Pancreas (tissue), 10 donors: ENCODE measurements at regions not wholly inside any gene's neighbourhood (a gene's known extent, or its start where the extent isn't known, plus 50 kb on each side); places are given as distances from the start of the nearest gene placed in this dataset.
"Not testable (repeated sequence)": the region's sequence is repeated elsewhere in the genome, so short reads cannot be mapped to it uniquely, and the experiment has no call there.

Experiments
- ATAC-seq, 4 donors: fragments of 200-7000 bp; cut with Tn5 transposase; one replicate each; pipeline versions ENCODE4 v1.8.0 to v1.9.1; 2020; ENCODE audit warnings: mild to moderate bottlenecking in 4 of 4, moderate library complexity in 4 of 4
- DNase-seq, 6 donors: peaks; one replicate each; pipeline ENCODE4 v3.0.0-alpha.2; 2020
- FAIRE-seq: peaks from 2 replicates; lab custom pipeline; 2012; peaks lifted over from hg19 to GRCh38; lab: Jason Lieb, UNC
- H3K27ac ChIP-seq, 4 donors: fragments of 200-600 bp; sonication (generic); 1 replicate in 3 of 4; 2 replicates in 1 of 4; pipeline versions ENCODE4 v1.5.0 to v1.8.0; 2020
- H3K27me3 ChIP-seq, 4 donors: fragments of 200-600 bp; one replicate each; pipeline ENCODE4 v1.8.0; 2021
- H3K36me3 ChIP-seq, 3 donors: fragments of 200-600 bp; sonication (generic) in 1 of 3; one replicate each; pipeline versions ENCODE4 v1.5.0 to v1.8.0; 2020 to 2021
- H3K4me1 ChIP-seq, 3 donors: fragments of 200-600 bp; one replicate each; pipeline ENCODE4 v1.8.0; 2021
- H3K4me3 ChIP-seq, 4 donors: fragments of 200-600 bp; sonication (generic) in 2 of 4; one replicate each; pipeline versions ENCODE4 v1.5.0 to v1.8.0; 2020 to 2021
- H3K9me3 ChIP-seq, 4 donors: fragments of 200-600 bp; one replicate each; pipeline ENCODE4 v1.8.0; 2021
- WGBS, 2 donors: extraction: QIAGEN DNeasy Blood & Tissue Kit; methylation state at CpG; one replicate each; pipeline ENCODE4 v1.1.7; 2013; 5-methylcytosine and 5-hydroxymethylcytosine counted together
- intact Hi-C, 3 donors: fragments of 100-400 bp; cut with DNase I; formaldehyde crosslinking; loops; one replicate each; pipeline versions ENCODE4 v1.11.1 to v1.14.2; 2022
- TF ChIP-seq, protein P1 (sequence below), 4 donors: fragments of 200-600 bp; sonication (generic) in 3 of 4; IDR thresholded peaks; one replicate each; pipeline versions ENCODE4 v1.5.0 to v1.8.0; 2021; ENCODE audit warnings: antibody characterized with exemption in 4 of 4
- donor health status: healthy with polysubstance abuse.
- donor health status: DM: no; HTN: no; CAD: no; lungs with moderate emphysema.
- donor health status: DM: no; HTN: no; CAD: no.
- donor health status: control.
- donor health status: control.
- donor health status: Bipolar disorder and iron deficiency.
- donor health status: DM: yes; HTN: yes; CAD: no.
- donor health status: DM: no; HTN: no; CAD: no.
- donor health status: DM: no; HTN: no; CAD: no.
- donor health status: DM: yes; HTN: yes; CAD: no.

DNA sequence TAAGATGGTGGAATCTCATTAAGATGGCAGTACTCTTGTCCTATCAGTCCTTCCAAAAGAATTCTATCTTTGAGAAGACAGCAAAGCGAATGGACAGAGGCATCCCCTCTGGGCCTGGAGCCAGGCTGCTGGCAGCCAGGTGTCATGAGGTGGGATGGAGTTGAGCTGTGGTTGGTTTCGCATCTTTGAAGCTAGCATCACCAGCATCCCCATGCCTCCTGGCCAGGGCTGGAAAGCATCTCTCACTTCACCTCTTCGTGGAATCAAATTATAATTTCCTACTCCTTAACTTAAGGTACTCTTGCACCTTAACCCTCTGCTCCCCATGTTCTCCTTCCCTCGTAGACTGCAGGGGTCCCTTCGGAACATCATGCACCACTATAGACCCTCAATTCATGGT, 248.3 kb downstream of the GADD45G start:
- no peak for DNase-seq
- H3K4me3 ChIP-seq = no peak overlapping the region
- no peaks in the 10 kb centered on the region for H3K27me3 ChIP-seq
- H3K36me3 ChIP-seq = no peaks in the 10 kb centered on the region
- no peaks in the 10 kb centered on the region for H3K4me1 ChIP-seq
- H3K9me3 ChIP-seq = no peaks in the 10 kb centered on the region
- ATAC-seq = no peak
- no peak for FAIRE-seq
- 79 to 83% methylated on average over 5 of the region's 5 CpGs for WGBS, 2 donors
- H3K27ac ChIP-seq = no peak overlapping the region
- TF ChIP-seq, protein P1, sequence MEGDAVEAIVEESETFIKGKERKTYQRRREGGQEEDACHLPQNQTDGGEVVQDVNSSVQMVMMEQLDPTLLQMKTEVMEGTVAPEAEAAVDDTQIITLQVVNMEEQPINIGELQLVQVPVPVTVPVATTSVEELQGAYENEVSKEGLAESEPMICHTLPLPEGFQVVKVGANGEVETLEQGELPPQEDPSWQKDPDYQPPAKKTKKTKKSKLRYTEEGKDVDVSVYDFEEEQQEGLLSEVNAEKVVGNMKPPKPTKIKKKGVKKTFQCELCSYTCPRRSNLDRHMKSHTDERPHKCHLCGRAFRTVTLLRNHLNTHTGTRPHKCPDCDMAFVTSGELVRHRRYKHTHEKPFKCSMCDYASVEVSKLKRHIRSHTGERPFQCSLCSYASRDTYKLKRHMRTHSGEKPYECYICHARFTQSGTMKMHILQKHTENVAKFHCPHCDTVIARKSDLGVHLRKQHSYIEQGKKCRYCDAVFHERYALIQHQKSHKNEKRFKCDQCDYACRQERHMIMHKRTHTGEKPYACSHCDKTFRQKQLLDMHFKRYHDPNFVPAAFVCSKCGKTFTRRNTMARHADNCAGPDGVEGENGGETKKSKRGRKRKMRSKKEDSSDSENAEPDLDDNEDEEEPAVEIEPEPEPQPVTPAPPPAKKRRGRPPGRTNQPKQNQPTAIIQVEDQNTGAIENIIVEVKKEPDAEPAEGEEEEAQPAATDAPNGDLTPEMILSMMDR (IDR thresholded peaks at IDR 0.05) = no peak
- intact Hi-C loops = no loop called here

DNA sequence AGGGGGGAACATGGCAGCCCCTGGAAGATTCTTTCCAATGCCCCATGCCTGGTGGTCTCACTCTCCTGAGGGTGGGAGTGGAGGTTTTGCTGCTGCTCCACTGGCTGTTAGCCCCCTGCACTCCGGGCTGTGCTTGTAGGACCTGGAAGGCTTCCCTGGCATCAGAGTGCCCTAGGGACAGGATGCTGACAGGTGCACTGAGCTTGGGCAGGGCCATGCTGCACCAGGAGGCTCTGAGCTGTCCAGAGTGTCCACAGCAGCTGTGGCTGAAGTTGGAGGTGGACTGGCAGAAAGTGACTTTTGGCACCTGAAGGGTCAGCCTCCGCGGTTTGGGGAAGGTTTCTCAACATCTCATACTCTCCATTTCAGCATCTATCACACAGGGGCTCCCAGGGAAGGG, 249.1 kb downstream of the GADD45G start:
- Histone ChIP-seq H3K4me1 (no peaks in the 10 kb centered on the region), H3K36me3 (no peaks in the 10 kb centered on the region), H3K4me3 (no peak overlapping the region), H3K27ac (no peak overlapping the region), H3K9me3 (no peaks in the 10 kb centered on the region), H3K27me3 (no peaks in the 10 kb centered on the region)
- FAIRE-seq (no peak), DNase-seq (no peak), ATAC-seq (no peak)
- intact Hi-C loops = no loop called here
- 88 to 92% methylated on average over 3 of the region's 3 CpGs for WGBS, 2 donors
- TF ChIP-seq, protein P1 (IDR thresholded peaks at IDR 0.05) = no peak

DNA sequence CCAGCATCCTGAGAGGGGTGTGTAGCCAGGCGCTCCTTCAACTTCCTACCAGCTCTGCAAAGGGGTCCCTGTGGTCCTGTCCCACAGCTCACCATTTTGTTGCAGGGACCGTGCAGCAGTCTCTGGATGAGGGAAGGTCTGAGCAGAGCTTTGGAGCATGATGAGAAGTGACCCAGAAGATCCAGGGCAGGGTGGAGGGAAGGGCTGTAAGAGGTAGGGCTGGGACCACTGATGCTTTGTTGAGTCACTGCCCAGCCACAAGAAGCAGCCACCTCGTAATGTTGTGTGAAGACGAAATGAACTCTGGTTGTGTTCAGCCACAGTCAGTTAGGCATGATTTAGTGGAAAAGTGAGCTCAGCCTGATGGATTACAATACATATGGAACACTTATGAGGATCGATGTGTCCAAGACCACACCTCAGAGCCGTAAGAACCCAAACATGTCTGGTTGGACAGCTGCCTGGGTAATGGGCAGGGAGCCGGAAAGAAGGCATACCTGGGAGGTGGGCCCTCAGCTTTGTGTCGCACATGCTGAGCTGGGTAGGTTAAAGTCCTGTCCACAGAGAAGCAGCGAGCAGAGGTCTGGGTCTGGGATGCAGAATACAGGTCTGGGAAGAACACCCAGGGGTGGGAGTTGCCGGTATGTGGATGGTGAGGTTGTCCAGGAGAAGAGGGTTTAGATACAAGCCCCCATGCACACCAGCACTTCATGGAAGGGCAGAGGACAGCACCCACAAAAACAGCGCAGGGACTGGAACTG, 250.1 kb downstream of the GADD45G start:
- no peaks in the 10 kb centered on the region for H3K4me1 ChIP-seq
- intact Hi-C loops = no loop called here
- H3K36me3 ChIP-seq = no peaks in the 10 kb centered on the region
- no peak overlapping the region for H3K27ac ChIP-seq
- TF ChIP-seq, protein P1 (IDR thresholded peaks at IDR 0.05) = no peak
- no peaks in the 10 kb centered on the region for H3K27me3 ChIP-seq
- no peak overlapping the region for H3K4me3 ChIP-seq
- DNase-seq (no peak), ATAC-seq (no peak), FAIRE-seq (no peak)
- WGBS, 2 donors = 81% methylated on average over 11 of the region's 11 CpGs
- H3K9me3 ChIP-seq = no peaks in the 10 kb centered on the region

DNA sequence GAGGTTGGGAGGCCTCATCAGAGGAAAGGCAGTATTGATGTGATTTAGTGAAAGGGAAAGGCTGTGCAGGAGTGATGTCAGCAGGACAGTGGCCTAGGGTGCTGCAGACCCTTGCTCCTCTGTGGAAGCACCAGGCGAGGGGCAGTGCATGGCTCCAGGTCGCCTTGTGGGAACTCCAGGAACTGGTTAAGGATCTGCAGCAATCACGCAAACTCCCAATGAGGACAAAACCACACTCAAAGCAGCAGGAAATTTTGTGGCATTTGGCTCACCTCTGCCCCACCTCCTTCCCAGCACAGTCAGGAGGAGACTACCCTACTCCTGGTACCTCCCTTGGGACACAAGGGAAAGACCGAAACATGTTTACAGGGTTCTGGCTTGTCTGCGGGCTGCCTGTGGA, 251.5 kb downstream of the GADD45G start:
- H3K4me1 ChIP-seq, H3K4me3 ChIP-seq, intact Hi-C loops, H3K27me3 ChIP-seq, DNase-seq, ATAC-seq, H3K9me3 ChIP-seq, H3K27ac ChIP-seq, H3K36me3 ChIP-seq, FAIRE-seq: not testable (repeated sequence)
- WGBS, 2 donors = 84 to 93% methylated on average over 5 of the region's 5 CpGs

DNA sequence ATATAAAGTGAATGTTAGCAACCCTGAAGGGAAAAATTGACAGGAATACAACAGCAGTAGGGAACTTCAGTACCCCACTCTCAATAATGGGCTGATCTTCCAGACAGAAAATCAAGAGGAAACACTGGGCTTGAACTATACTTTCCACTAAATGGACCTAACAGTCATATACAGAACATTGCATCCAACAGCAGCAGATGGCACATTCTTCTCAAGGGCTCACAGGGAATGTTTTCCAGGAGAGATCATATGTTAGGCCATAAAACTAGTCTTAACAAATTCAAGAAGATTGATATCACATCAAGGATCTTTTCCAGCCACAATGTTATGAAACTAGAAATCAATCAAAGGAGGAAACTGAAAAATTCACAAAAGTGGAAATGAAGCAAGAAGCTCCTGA, 252.1 kb downstream of the GADD45G start:
- H3K4me3 ChIP-seq, FAIRE-seq, H3K9me3 ChIP-seq, H3K4me1 ChIP-seq, H3K27me3 ChIP-seq, intact Hi-C loops, DNase-seq, ATAC-seq, H3K36me3 ChIP-seq, H3K27ac ChIP-seq: not testable (repeated sequence)

DNA sequence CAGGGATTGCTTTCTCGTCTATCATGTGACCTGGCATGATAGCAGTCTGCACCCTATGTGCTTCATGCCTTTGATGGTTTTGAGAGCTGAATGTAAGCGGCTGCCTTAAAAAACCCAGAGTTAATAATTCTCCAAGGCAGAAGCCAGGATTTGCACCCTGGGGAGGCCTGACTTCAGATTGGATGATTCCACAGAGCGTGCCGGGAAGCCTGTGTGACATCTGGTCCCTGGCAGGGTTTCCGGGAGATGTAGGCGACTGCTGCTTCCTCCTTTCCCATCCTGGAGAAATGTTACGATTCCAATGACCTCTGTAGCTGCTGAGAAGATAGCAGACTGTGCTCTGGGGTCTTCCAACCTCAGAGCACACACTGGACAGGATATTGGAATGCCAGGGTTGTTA, 255.0 kb downstream of the GADD45G start:
- H3K27ac ChIP-seq, H3K4me1 ChIP-seq, H3K27me3 ChIP-seq, intact Hi-C loops, H3K36me3 ChIP-seq, DNase-seq, H3K9me3 ChIP-seq, FAIRE-seq, H3K4me3 ChIP-seq: not testable (repeated sequence)
- ATAC-seq = peak in 2 of 4 donors; percentile 72 to 75
- 60 to 65% methylated on average over 7 of the region's 7 CpGs for WGBS, 2 donors

DNA sequence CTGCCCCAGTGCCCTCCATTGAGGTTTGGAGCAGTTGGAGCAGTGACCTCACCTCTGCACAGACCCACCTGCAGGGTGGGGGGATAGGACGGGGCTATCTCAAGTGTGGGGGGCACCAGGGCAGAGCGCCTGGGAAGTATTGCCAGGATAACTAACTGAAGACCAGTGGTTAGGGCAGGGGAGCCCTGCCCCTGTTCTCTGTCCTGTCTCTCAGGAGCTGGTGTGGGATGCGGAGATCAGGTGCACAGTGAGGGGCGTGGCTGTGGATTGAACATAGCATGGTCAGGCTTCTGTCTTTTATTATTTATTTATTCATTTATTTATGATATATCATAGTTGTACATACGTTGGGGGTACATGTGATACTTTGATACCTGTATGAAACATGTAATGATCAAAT, 256.6 kb downstream of the GADD45G start:
- H3K9me3 ChIP-seq, H3K27ac ChIP-seq, DNase-seq, H3K27me3 ChIP-seq, H3K4me3 ChIP-seq, intact Hi-C loops, H3K4me1 ChIP-seq, FAIRE-seq, ATAC-seq, H3K36me3 ChIP-seq: not testable (repeated sequence)
- WGBS, 2 donors = 81 to 82% methylated on average over 5 of the region's 5 CpGs
